GM11168 (cell line): ENCODE measurements at regions not wholly inside any gene's neighbourhood (a gene's known extent, or its start where the extent isn't known, plus 50 kb on each side); places are given as distances from the start of the nearest gene placed in this dataset.

Experiments used
- in situ Hi-C: fragments of 300-500 bp; cut with MboI; formaldehyde crosslinking; loops from one replicate; pipeline ENCODE4 v1.12.0; 2022; ENCODE audit warnings: low sequenced_read_pairs; ENCODE audit not compliant: unreplicated experiment

DNA sequence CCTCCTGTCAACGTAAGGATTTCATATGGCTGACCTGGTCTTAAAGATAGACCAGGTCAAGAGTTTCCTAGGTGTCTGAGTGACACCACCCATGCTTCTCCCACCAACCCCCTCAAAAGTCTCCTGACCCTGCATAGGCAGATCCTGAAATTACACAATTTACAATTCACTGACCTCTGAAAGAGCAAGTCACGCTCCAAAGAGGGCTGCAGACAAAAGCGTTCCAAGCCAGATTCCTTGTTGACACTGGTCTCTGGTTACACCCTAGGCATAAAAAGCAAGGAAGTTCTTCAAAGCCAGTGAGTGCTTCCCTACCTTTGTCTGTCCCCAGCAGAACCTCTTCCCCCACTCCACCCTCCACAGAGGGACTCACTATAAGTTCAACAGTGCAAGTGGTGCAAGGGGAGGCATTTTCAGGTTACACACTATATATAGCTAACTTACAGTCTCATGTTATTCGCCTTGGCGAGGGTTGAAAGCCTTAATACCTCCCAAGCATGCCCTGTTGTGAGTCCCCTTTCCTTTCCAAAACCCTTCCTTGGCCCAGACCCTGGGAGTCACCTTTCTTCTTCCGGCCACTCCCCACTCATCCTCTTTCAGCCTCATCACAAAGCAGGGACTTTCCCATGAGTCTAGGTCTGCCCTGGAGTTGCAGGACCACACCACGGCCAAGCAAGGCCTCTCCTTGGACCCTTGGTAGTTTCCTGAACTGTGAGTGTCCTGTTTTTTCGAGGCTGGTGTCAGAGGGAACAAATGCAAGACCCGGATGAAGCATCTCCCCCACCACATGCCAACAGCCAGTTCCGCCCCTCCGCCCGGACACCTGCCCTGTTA lies 58.0 kb upstream of the KLF3 start:
- in situ Hi-C loops = no loop called here

GRCh38 chr4:38606587-38606905 lies 57.5 kb upstream of the KLF3 start:
- in situ Hi-C loops = no loop called here

DNA sequence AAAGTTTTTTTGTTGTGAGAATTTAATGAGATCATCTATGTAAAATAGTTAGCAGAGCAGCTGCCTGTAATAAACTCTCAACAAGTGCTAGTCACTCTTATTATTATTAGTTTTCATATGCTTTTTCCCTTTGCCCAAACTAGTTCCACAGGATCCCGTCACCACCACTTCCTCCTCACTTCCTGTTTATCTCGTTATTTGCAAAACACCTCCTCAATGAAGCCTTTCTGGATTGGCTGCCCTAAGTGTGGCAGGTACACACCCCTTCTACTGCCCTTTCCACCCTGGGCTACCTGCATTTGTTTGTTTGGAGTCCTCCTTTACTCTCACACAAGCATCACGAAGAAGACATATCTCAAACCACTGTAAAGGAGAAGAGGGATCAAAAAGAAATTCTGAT lies 54.4 kb upstream of the KLF3 start:
- in situ Hi-C loops = no loop called here

GRCh38 chr4:38610521-38610920 lies 53.5 kb upstream of the KLF3 start:
- in situ Hi-C loops = no loop called here

- in situ Hi-C loops = no loop called here
Measured at GRCh38 chr4:38610966-38611431, 53.0 kb upstream of the KLF3 start.

GRCh38 chr4:38611676-38612075 lies 52.3 kb upstream of the KLF3 start:
- in situ Hi-C loops = no loop called here

GRCh38 chr4:38612646-38613414 lies 51.2 kb upstream of the KLF3 start:
- in situ Hi-C loops = no loop called here
